ENCODE measurements at regions not wholly inside any gene's neighbourhood (a gene's known extent, or its start where the extent isn't known, plus 50 kb on each side); places are given as distances from the start of the nearest gene placed in this dataset.
"Not testable (repeated sequence)": the region's sequence is repeated elsewhere in the genome, so short reads cannot be mapped to it uniquely, and the experiment has no call there.

- no peak for DNase-seq
Observed at GRCh38 chr2:34656632-34657031, 1057.5 kb upstream of the FAM98A start.

- peak; percentile 61 for DNase-seq
Observed at GRCh38 chr2:34652636-34653035, 1053.5 kb upstream of the FAM98A start.

- DNase-seq, result no peak
Observed at GRCh38 chr2:34646901-34647300, 1047.8 kb upstream of the FAM98A start.

GRCh38 chr2:34632327-34632726 is 1033.2 kb upstream of the FAM98A start:
- no peak for DNase-seq

- no peak for DNase-seq
Observed at GRCh38 chr2:34627003-34627402, 1027.9 kb upstream of the FAM98A start.

- DNase-seq, result no peak
Observed at GRCh38 chr2:34604164-34604563, 1005.1 kb upstream of the FAM98A start.

GRCh38 chr2:34602262-34602661 is 1003.2 kb upstream of the FAM98A start:
- DNase-seq, result no peak

- DNase-seq, result no peak
Observed at GRCh38 chr2:34601561-34601960, 1002.5 kb upstream of the FAM98A start.

GRCh38 chr2:34578641-34579040 is 979.5 kb upstream of the FAM98A start:
- DNase-seq, result no peak

- peak; percentile 49 for DNase-seq
Observed at GRCh38 chr2:34570266-34570872, 971.3 kb upstream of the FAM98A start.

GRCh38 chr2:34567128-34567527 is 968.0 kb upstream of the FAM98A start:
- DNase-seq, result no peak

- no peak for DNase-seq
Observed at GRCh38 chr2:34552337-34552736, 953.2 kb upstream of the FAM98A start.

- DNase-seq, result no peak
Observed at GRCh38 chr2:34549710-34550345, 950.7 kb upstream of the FAM98A start.

- DNase-seq, result no peak
Observed at GRCh38 chr2:34547900-34548299, 948.8 kb upstream of the FAM98A start.

- DNase-seq, result peak; percentile 8
Observed at GRCh38 chr2:34547340-34547739, 948.2 kb upstream of the FAM98A start.

- DNase-seq, result no peak
Observed at GRCh38 chr2:34545486-34546136, 946.5 kb upstream of the FAM98A start.

GRCh38 chr2:34534761-34535160 is 935.7 kb upstream of the FAM98A start:
- no peak for DNase-seq

GRCh38 chr2:34534341-34534740 is 935.2 kb upstream of the FAM98A start:
- no peak for DNase-seq

GRCh38 chr2:34533585-34534183 is 934.6 kb upstream of the FAM98A start:
- no peak for DNase-seq

GRCh38 chr2:34529965-34530364 is 930.9 kb upstream of the FAM98A start:
- DNase-seq, result no peak

GRCh38 chr2:34523958-34524514 is 924.9 kb upstream of the FAM98A start:
- DNase-seq, result no peak

- no peak for DNase-seq
Observed at GRCh38 chr2:34519659-34520058, 920.6 kb upstream of the FAM98A start.

GRCh38 chr2:34498561-34498960 is 899.5 kb upstream of the FAM98A start:
- no peak for DNase-seq

- not testable (repeated sequence) for DNase-seq
Observed at GRCh38 chr2:34494192-34494591, 895.1 kb upstream of the FAM98A start.

All from RPMI8226 (cell line).